Neuronal stem cell (in vitro differentiated cells): ENCODE measurements at regions not wholly inside any gene's neighbourhood (a gene's known extent, or its start where the extent isn't known, plus 50 kb on each side); places are given as distances from the start of the nearest gene placed in this dataset.

Experiments used
- DNase-seq: peaks from one replicate; pipeline ENCODE4 v3.0.0-alpha.2; 2013; ENCODE audit warnings: low spot score
- H2AFZ ChIP-seq: one replicate; pipeline ENCODE4 v1.6.1; 2013; ENCODE audit warnings: mild to moderate bottlenecking, low read length, inconsistent platforms
- H2AK5ac ChIP-seq: 2 replicates; pipeline ENCODE4 v1.6.1; 2013; ENCODE audit warnings: low read depth, mild to moderate bottlenecking, inconsistent platforms, low read length, moderate library complexity, mixed read lengths
- H2BK120ac ChIP-seq: 2 replicates; pipeline ENCODE4 v1.6.1; 2013; ENCODE audit warnings: low read depth, mild to moderate bottlenecking, inconsistent platforms, low read length, moderate library complexity, mixed read lengths
- H2BK12ac ChIP-seq: one replicate; pipeline ENCODE4 v1.6.1; 2013; ENCODE audit warnings: low read length, inconsistent platforms
- H2BK15ac ChIP-seq: 2 replicates; pipeline ENCODE4 v1.6.1; 2013; ENCODE audit warnings: mild to moderate bottlenecking, low read length, inconsistent platforms, mixed read lengths
- H2BK5ac ChIP-seq: one replicate; pipeline ENCODE4 v1.6.1; 2013; ENCODE audit warnings: inconsistent platforms, mild to moderate bottlenecking, low read length, moderate library complexity
- H3K14ac ChIP-seq: one replicate; pipeline ENCODE4 v1.6.1; 2013; ENCODE audit warnings: low read length, inconsistent platforms
- H3K18ac ChIP-seq: 2 replicates; pipeline ENCODE4 v1.6.1; 2013; ENCODE audit warnings: low read length, inconsistent platforms
- H3K23ac ChIP-seq: 2 replicates; pipeline ENCODE4 v1.6.1; 2013; ENCODE audit warnings: low read depth, mild to moderate bottlenecking, mixed read lengths, low read length, inconsistent platforms; ENCODE audit not compliant: poor library complexity
- H3K27ac ChIP-seq: replicated peaks from 3 replicates; pipeline ENCODE4 v1.5.1; 2013; ENCODE audit warnings: low read length, inconsistent platforms
- H3K27me3 ChIP-seq, 3 experiments: 2 replicates each; pipeline ENCODE4 v1.6.1; 2013; ENCODE audit warnings: low read length in 3 of 3, mild to moderate bottlenecking in 2 of 3, inconsistent platforms in 1 of 3, low read depth in 1 of 3, mixed read lengths in 1 of 3, moderate library complexity in 1 of 3; ENCODE audit not compliant: control insufficient read depth in 3 of 3, insufficient read depth in 3 of 3
- H3K36me3 ChIP-seq, 2 donors: replicated peaks in 1 of 2; 2 replicates each; pipeline ENCODE4 v1.6.1; 2013; ENCODE audit warnings: low read length in 2 of 2; ENCODE audit not compliant: control insufficient read depth in 2 of 2, insufficient read depth in 2 of 2
- H3K4ac ChIP-seq: 2 replicates; pipeline ENCODE4 v1.6.1; 2013; ENCODE audit warnings: inconsistent platforms, mild to moderate bottlenecking, low read length, moderate library complexity
- H3K4me1 ChIP-seq, 2 donors: 1 replicate in 1 of 2; 2 replicates in 1 of 2; pipeline ENCODE4 v1.6.1; 2013; ENCODE audit warnings: low read length in 2 of 2, low read depth in 1 of 2; ENCODE audit not compliant: control insufficient read depth in 2 of 2, insufficient read depth in 1 of 2
- H3K4me2 ChIP-seq: one replicate; pipeline ENCODE4 v1.6.1; 2013; ENCODE audit warnings: mild to moderate bottlenecking, low read length, inconsistent platforms; ENCODE audit not compliant: insufficient read depth, poor library complexity, severe bottlenecking
- H3K4me3 ChIP-seq, 2 donors: 2 replicates each; pipeline ENCODE4 v1.5.1; 2013; ENCODE audit warnings: low read length in 2 of 2, mild to moderate bottlenecking in 2 of 2, inconsistent platforms in 1 of 2, moderate library complexity in 1 of 2
- H3K79me1 ChIP-seq: one replicate; pipeline ENCODE4 v1.6.1; 2013; ENCODE audit warnings: low read depth, mild to moderate bottlenecking, inconsistent platforms, low read length, moderate library complexity
- H3K9ac ChIP-seq: one replicate; pipeline ENCODE4 v1.6.1; 2013; ENCODE audit warnings: mild to moderate bottlenecking, low read depth, low read length, inconsistent platforms; ENCODE audit not compliant: poor library complexity
- H3K9me3 ChIP-seq, 2 donors: replicated peaks in 1 of 2; 2 replicates each; pipeline versions ENCODE3 to v1.6.1; 2013; ENCODE audit warnings: low read length in 2 of 2, mild to moderate bottlenecking in 2 of 2, inconsistent platforms in 1 of 2, low read depth in 1 of 2, mixed read lengths in 1 of 2, moderate library complexity in 1 of 2; ENCODE audit not compliant: control insufficient read depth in 2 of 2, insufficient read depth in 1 of 2
- H4K8ac ChIP-seq: one replicate; pipeline ENCODE4 v1.6.1; 2013; ENCODE audit warnings: low read depth, mild to moderate bottlenecking, inconsistent platforms, low read length, moderate library complexity
- H4K91ac ChIP-seq: one replicate; pipeline ENCODE4 v1.6.1; 2013; ENCODE audit warnings: low read length, low read depth, mild to moderate bottlenecking, inconsistent platforms; ENCODE audit not compliant: poor library complexity
- WGBS, 2 donors: extraction: QIAGEN DNeasy Blood & Tissue Kit; methylation state at CpG; one replicate each; pipeline ENCODE4 v1.1.7; 2013; ENCODE audit warnings: missing lambda C conversion rate in 2 of 2, mixed read lengths in 1 of 2; ENCODE audit not compliant: insufficient read length in 2 of 2, insufficient replicate concordance in 1 of 2; ENCODE audit errors: extremely low coverage in 2 of 2; 5-methylcytosine and 5-hydroxymethylcytosine counted together

GRCh38 chr3:145820170-145820569 is 340.8 kb downstream of the PLOD2 start:
- H4K91ac ChIP-seq = no peak overlapping the region
- H3K27me3 ChIP-seq = no peaks in the 10 kb centered on the region
- no peak overlapping the region for H3K23ac ChIP-seq
- no peak overlapping the region for H2AFZ ChIP-seq
- no peak overlapping the region for H3K4me2 ChIP-seq
- WGBS, 2 donors = no CpG with 5 or more reads among the region's 2 CpGs
- H3K4me3 ChIP-seq = no peak overlapping the region
- no peaks in the 10 kb centered on the region for H3K9me3 ChIP-seq
- H2BK5ac ChIP-seq = no peak overlapping the region
- no peak overlapping the region for H3K9ac ChIP-seq
- no peak overlapping the region for H4K8ac ChIP-seq
- no peak overlapping the region for H3K27ac ChIP-seq
- no peaks in the 10 kb centered on the region for H3K4me1 ChIP-seq
- H3K36me3 ChIP-seq = no peaks in the 10 kb centered on the region
- no peak overlapping the region for H3K4ac ChIP-seq
- H3K18ac ChIP-seq = no peak overlapping the region
- no peak overlapping the region for H2BK15ac ChIP-seq
- H3K14ac ChIP-seq = no peak overlapping the region
- H2BK12ac ChIP-seq = no peak overlapping the region
- no peak overlapping the region for H2BK120ac ChIP-seq
- no peaks in the 10 kb centered on the region for H3K79me1 ChIP-seq
- no peak for DNase-seq
- no peak overlapping the region for H2AK5ac ChIP-seq

- H2BK15ac ChIP-seq = no peak overlapping the region
- no peak overlapping the region for H3K14ac ChIP-seq
- no peak overlapping the region for H2AK5ac ChIP-seq
- H3K4me2 ChIP-seq = no peak overlapping the region
- no peak overlapping the region for H3K9ac ChIP-seq
- no peak overlapping the region for H4K8ac ChIP-seq
- no peak overlapping the region for H2AFZ ChIP-seq
- H3K4ac ChIP-seq = no peak overlapping the region
- no peak overlapping the region for H4K91ac ChIP-seq
- H3K27me3 ChIP-seq = no peaks in the 10 kb centered on the region
- H3K4me3 ChIP-seq = no peak overlapping the region
- no peaks in the 10 kb centered on the region for H3K4me1 ChIP-seq
- H3K18ac ChIP-seq = no peak overlapping the region
- H3K79me1 ChIP-seq = no peaks in the 10 kb centered on the region
- no peak overlapping the region for H2BK12ac ChIP-seq
- H3K27ac ChIP-seq = no peak overlapping the region
- no peak overlapping the region for H3K23ac ChIP-seq
- DNase-seq = no peak
- no peak overlapping the region for H2BK120ac ChIP-seq
- no CpG with 5 or more reads among the region's 2 CpGs for WGBS, 2 donors
- H3K9me3 ChIP-seq = no peaks in the 10 kb centered on the region
- H3K36me3 ChIP-seq = no peaks in the 10 kb centered on the region
- H2BK5ac ChIP-seq = no peak overlapping the region
Observed at GRCh38 chr3:145842294-145842902, 318.6 kb downstream of the PLOD2 start.

GRCh38 chr3:145843561-145843960 is 317.4 kb downstream of the PLOD2 start:
- H3K9me3 ChIP-seq = no peaks in the 10 kb centered on the region
- H3K27ac ChIP-seq = no peak overlapping the region
- no CpG with 5 or more reads among the region's 1 CpG for WGBS, 2 donors

GRCh38 chr3:145849115-145849514 is 311.9 kb downstream of the PLOD2 start:
- H3K4me1 ChIP-seq = no peaks in the 10 kb centered on the region
- H2AK5ac ChIP-seq = no peak overlapping the region
- no peak for DNase-seq
- H3K4ac ChIP-seq = no peak overlapping the region
- no peak overlapping the region for H3K23ac ChIP-seq
- H2BK15ac ChIP-seq = no peak overlapping the region
- H4K8ac ChIP-seq = no peak overlapping the region
- no peak overlapping the region for H3K18ac ChIP-seq
- no peak overlapping the region for H2AFZ ChIP-seq
- H2BK12ac ChIP-seq = no peak overlapping the region
- H3K9ac ChIP-seq = no peak overlapping the region
- no peak overlapping the region for H3K27ac ChIP-seq
- no peaks in the 10 kb centered on the region for H3K36me3 ChIP-seq
- no peaks in the 10 kb centered on the region for H3K27me3 ChIP-seq
- H3K4me3 ChIP-seq = no peak overlapping the region
- H3K79me1 ChIP-seq = no peaks in the 10 kb centered on the region
- H3K14ac ChIP-seq = no peak overlapping the region
- H3K9me3 ChIP-seq = no peaks in the 10 kb centered on the region
- H2BK120ac ChIP-seq = no peak overlapping the region
- H2BK5ac ChIP-seq = no peak overlapping the region
- no CpG with 5 or more reads among the region's 1 CpG for WGBS, 2 donors
- no peak overlapping the region for H3K4me2 ChIP-seq
- H4K91ac ChIP-seq = no peak overlapping the region

More at GRCh38 chr3:145843561-145843960, 317.4 kb downstream of the PLOD2 start:
- Histone ChIP-seq H3K4me1 (no peaks in the 10 kb centered on the region), H3K4me3 (no peak overlapping the region), H2BK5ac (no peak overlapping the region), H3K27me3 (no peaks in the 10 kb centered on the region), H3K4ac (no peak overlapping the region), H2BK12ac (no peak overlapping the region), H4K91ac (no peak overlapping the region), H2BK15ac (no peak overlapping the region), H3K36me3 (no peaks in the 10 kb centered on the region), H2AK5ac (no peak overlapping the region), H4K8ac (no peak overlapping the region), H3K79me1 (no peaks in the 10 kb centered on the region), H2BK120ac (no peak overlapping the region), H3K18ac (no peak overlapping the region), H3K4me2 (no peak overlapping the region), H2AFZ (no peak overlapping the region), H3K14ac (no peak overlapping the region), H3K9ac (no peak overlapping the region), H3K23ac (no peak overlapping the region)
- no peak for DNase-seq
